VCaP (cell line): ENCODE measurements at regions not wholly inside any gene's neighbourhood (a gene's known extent, or its start where the extent isn't known, plus 50 kb on each side); places are given as distances from the start of the nearest gene placed in this dataset.

Source experiments
- H3K27ac ChIP-seq: fragments of 450-650 bp; 2 replicates; pipeline ENCODE4 v1.5.1; 2017
- TF ChIP-seq, protein P1 (sequence below): fragments of 450-650 bp; conservative IDR thresholded peaks from 2 replicates; pipeline ENCODE4 v1.5.1; 2017; ENCODE audit warnings: mild to moderate bottlenecking, moderate library complexity

DNA sequence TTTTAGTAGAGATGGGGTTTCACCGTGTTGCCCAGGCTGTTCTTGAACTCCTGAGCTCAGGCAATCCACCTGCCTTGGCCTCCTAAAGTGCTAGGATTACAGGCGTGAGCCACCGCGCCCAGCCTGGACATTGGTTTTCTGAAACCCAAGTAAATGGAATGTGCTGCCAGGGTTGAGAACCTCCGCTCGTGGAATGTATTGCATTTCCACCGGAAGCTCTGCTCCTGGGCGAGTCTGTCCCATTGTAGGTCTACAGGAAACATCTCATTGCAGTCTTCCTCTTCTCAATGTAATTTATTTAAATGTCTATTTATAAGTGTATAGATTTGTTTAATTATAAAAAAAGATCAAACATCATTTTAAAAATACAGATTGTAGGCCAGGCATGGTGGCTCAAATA is 57.4 kb upstream of the HAPSTR1 start:
- no peak overlapping the region for H3K27ac ChIP-seq
- TF ChIP-seq, protein P1, sequence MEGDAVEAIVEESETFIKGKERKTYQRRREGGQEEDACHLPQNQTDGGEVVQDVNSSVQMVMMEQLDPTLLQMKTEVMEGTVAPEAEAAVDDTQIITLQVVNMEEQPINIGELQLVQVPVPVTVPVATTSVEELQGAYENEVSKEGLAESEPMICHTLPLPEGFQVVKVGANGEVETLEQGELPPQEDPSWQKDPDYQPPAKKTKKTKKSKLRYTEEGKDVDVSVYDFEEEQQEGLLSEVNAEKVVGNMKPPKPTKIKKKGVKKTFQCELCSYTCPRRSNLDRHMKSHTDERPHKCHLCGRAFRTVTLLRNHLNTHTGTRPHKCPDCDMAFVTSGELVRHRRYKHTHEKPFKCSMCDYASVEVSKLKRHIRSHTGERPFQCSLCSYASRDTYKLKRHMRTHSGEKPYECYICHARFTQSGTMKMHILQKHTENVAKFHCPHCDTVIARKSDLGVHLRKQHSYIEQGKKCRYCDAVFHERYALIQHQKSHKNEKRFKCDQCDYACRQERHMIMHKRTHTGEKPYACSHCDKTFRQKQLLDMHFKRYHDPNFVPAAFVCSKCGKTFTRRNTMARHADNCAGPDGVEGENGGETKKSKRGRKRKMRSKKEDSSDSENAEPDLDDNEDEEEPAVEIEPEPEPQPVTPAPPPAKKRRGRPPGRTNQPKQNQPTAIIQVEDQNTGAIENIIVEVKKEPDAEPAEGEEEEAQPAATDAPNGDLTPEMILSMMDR, result no peak

DNA sequence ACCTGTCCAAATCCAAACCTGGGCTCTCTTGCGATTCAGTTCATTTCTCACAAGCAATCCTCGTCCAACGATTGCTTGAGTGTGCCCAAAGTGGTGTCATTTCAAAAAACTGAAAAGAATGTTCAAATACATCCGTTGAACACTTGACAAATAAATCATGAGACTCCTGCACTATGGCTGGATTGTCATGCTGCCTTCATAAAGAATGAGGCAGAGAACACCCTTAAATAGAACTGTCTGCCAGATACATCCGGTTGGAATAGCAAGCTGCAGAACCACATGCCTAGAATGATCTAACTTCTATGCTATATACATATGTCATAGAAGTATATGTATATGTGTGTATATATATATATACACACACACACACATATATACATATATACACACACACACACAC is 55.4 kb upstream of the HAPSTR1 start:
- no peak overlapping the region for H3K27ac ChIP-seq
- TF ChIP-seq, protein P1, result no peak

DNA sequence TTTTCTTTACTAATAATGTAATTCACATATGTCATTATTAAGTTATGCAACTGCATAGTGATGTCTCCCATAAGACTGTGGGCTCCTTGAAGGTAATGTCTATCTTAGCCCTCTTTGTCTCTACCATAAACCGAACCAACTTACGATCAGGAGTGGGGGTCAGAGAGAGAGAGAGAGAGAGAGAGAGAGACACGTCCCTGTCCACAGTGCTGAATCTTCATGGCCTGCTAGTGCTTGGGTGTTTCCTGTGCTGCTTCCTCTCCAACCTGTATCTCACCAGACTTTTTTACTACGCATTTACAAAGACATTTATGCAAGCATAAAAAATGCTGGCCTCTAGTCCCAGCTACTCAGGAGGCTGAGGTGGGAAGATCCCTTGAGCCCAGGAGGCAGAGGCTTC is 52.2 kb upstream of the HAPSTR1 start:
- no peak overlapping the region for H3K27ac ChIP-seq
- TF ChIP-seq, protein P1, result no peak

- TF ChIP-seq, protein P1, result no peak
Measured at GRCh38 chr16:9040800-9041412, 50.5 kb upstream of the HAPSTR1 start.

More at GRCh38 chr16:9040800-9041412, 50.5 kb upstream of the HAPSTR1 start:
- no peak overlapping the region for H3K27ac ChIP-seq
